Transverse colon (tissue), 4 donors: ENCODE measurements at regions not wholly inside any gene's neighbourhood (a gene's known extent, or its start where the extent isn't known, plus 50 kb on each side); places are given as distances from the start of the nearest gene placed in this dataset.

ENCODE experiments used
- DNase-seq: peaks from one replicate; pipeline ENCODE4 v3.0.0-alpha.2; 2019
- H3K27ac ChIP-seq, 4 donors: fragments of 200-600 bp; sonication (generic); 2 replicates each; pipeline ENCODE4 v1.5.1; 2016 to 2018; ENCODE audit warnings: inconsistent platforms in 4 of 4
- H3K27me3 ChIP-seq: fragments of 200-600 bp; sonication (generic); 2 replicates; pipeline ENCODE4 v1.5.1; 2017; ENCODE audit warnings: inconsistent platforms
- H3K36me3 ChIP-seq, 4 donors: fragments of 200-600 bp; sonication (generic); 2 replicates each; pipeline ENCODE4 v1.5.1; 2017 to 2019; ENCODE audit warnings: inconsistent platforms in 4 of 4
- H3K4me1 ChIP-seq, 4 donors: fragments of 200-600 bp; sonication (generic); 2 replicates each; pipeline ENCODE4 v1.5.1; 2017 to 2020; ENCODE audit warnings: inconsistent platforms in 4 of 4
- H3K4me3 ChIP-seq, 4 donors: fragments of 200-600 bp; sonication (generic); 1 replicate in 1 of 4; 2 replicates in 3 of 4; pipeline versions ENCODE4 v1.5.1 to v1.6.1; 2017 to 2019; ENCODE audit warnings: inconsistent platforms in 4 of 4
- H3K9me3 ChIP-seq, 2 donors: fragments of 200-600 bp; sonication (generic); 2 replicates each; pipeline ENCODE4 v1.5.1; 2017 to 2019; ENCODE audit warnings: inconsistent platforms in 2 of 2
- EP300 ChIP-seq: sonication (generic); formaldehyde crosslinking; IDR thresholded peaks from one replicate; pipeline ENCODE4 v1.6.1; 2017; ENCODE audit warnings: antibody characterized with exemption, low read depth
- POLR2A ChIP-seq: fragments of 450-650 bp; IDR thresholded peaks from one replicate; pipeline ENCODE4 v1.6.1; 2016; ENCODE audit warnings: antibody characterized with exemption, mild to moderate bottlenecking, moderate library complexity
- POLR2AphosphoS5 ChIP-seq, 3 donors: sonication (generic); formaldehyde crosslinking; IDR thresholded peaks; one replicate each; pipeline ENCODE4 v1.6.1; 2016; ENCODE audit warnings: antibody characterized with exemption in 3 of 3
- WGBS, 2 donors: methylation state at CpG; one replicate each; pipeline ENCODE4 v1.1.5; 2018; ENCODE audit warnings: low coverage in 1 of 2; 5-methylcytosine and 5-hydroxymethylcytosine counted together
- in situ Hi-C, 4 donors: fragments of 200-750 bp; cut with MboI; loops; one replicate each; pipeline versions ENCODE4 v1.15.0 to v1.15.1; 2017; ENCODE audit warnings: low sequenced_read_pairs in 3 of 4, low pct_ligation_motif_present in 1 of 4, low pct_unique_long_range_greater_than_20kb in 1 of 4
- intact Hi-C: fragments of 100-400 bp; cut with DNase I; formaldehyde crosslinking; loops from one replicate; pipeline ENCODE4 v1.15.1; 2023; ENCODE audit warnings: low total_unique reads
- TF ChIP-seq, protein P1 (sequence below), 5 experiments: fragments of 200-600 bp in 3 of 5; fragments of 450-650 bp in 2 of 5; sonication (generic) in 3 of 5; IDR thresholded peaks; 1 replicate in 2 of 5; 2 replicates in 3 of 5; pipeline ENCODE4 v1.5.1; 2016 to 2017; ENCODE audit warnings: antibody characterized with exemption in 5 of 5, inconsistent platforms in 3 of 5, mild to moderate bottlenecking in 2 of 5, moderate library complexity in 1 of 5

DNA sequence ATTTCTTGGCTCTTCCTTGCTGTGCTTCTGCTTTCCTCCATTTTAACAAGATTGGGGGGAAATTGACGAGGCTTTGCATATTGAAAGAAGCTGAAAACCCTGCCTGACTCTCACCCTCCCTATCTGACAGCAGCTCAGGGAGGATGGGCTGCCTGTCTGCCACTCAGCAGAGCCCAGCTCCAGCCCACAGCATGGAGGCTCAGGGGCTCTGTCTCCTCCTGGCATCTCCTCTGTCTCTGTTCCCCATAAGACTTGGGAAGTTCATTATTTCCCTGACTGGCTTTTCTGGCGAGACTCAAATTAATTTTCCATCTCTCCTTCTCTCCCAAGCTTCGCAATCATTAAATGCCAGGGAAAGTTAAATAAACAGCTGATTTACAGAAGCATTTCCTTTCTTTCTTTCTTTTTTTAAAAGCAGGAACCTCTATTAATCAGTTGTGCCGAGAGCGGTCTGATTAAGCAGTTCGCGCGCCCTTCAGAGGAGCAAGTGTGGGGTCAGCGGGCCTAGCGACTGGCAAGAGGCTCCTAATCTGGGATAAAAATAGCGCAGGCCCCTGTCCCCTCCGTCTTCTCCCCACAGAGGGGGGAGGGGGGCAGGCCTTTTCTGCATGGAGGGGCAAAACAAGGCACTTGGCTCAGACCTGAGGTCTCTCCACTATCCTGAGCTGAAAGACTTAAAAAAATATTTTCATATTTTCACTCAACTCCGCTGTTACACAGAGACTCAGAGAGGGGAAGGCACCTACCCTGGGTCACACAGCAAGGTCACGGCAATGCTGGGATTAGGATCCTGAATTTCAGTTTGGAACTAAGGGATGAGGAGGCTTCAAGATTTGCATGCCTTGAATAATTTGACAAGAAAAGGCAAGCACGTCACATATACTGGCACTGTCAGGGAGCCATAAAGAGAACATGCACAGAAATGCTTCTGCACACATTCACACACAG, 170.4 kb downstream of the ACTL8 start:
- peaks cover 29% of the 10 kb centered on the region for H3K27me3 ChIP-seq
- intact Hi-C loops: loop anchor here (1.0 kb wide), 1 partner anchor 33 kb away; no protein-coding TSS in a partner anchor

DNA sequence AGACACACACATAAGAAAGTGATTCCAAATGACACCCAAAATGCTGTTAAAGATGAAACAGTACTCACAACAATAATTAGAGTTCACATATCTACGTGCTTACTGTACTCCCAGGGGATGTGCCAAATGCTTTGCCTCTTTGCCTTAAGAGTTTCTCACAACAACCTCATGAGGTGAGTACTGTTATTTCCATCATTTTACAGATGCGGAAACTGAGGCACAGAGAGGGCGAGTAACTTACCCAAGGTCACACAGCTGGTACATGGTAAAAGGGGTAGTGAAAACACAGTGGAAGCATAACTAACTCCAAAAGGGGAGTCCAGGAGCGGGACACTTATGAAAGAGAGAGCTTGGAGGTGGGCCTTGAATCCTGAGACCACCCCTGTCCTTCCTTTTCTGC, 171.8 kb downstream of the ACTL8 start:
- Histone ChIP-seq H3K36me3 (no peaks in the 10 kb centered on the region), H3K4me3 (no peak overlapping the region), H3K27me3 (peaks cover 29% of the 10 kb centered on the region), H3K4me1 (no peaks in the 10 kb centered on the region), H3K27ac (no peak overlapping the region), H3K9me3 (no peaks in the 10 kb centered on the region)
- in situ Hi-C loops: no loop called here
- intact Hi-C loops: loop anchor here (1.0 kb wide), 1 partner anchor 31 kb away; no protein-coding TSS in a partner anchor
- 67 to 88% methylated on average over 1 to 4 of the region's 4 CpGs for WGBS, 2 donors
- TF ChIP-seq POLR2AphosphoS5 (IDR thresholded peaks at IDR 0.05): no peak
- TF ChIP-seq EP300: no peak
- no peak for TF ChIP-seq POLR2A
- TF ChIP-seq, protein P1, sequence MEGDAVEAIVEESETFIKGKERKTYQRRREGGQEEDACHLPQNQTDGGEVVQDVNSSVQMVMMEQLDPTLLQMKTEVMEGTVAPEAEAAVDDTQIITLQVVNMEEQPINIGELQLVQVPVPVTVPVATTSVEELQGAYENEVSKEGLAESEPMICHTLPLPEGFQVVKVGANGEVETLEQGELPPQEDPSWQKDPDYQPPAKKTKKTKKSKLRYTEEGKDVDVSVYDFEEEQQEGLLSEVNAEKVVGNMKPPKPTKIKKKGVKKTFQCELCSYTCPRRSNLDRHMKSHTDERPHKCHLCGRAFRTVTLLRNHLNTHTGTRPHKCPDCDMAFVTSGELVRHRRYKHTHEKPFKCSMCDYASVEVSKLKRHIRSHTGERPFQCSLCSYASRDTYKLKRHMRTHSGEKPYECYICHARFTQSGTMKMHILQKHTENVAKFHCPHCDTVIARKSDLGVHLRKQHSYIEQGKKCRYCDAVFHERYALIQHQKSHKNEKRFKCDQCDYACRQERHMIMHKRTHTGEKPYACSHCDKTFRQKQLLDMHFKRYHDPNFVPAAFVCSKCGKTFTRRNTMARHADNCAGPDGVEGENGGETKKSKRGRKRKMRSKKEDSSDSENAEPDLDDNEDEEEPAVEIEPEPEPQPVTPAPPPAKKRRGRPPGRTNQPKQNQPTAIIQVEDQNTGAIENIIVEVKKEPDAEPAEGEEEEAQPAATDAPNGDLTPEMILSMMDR (IDR thresholded peaks at IDR 0.05): no peak
- DNase-seq: no peak

More for the DNA sequence above, 170.4 kb downstream of the ACTL8 start:
- Histone ChIP-seq H3K4me3 (no peak overlapping the region), H3K9me3 (no peaks in the 10 kb centered on the region), H3K27ac (no peak overlapping the region), H3K36me3 (no peaks in the 10 kb centered on the region), H3K4me1 (no peaks in the 10 kb centered on the region)
- in situ Hi-C loops: no loop called here
- WGBS, 2 donors: 59% methylated on average over 10 to 15 of the region's 15 CpGs
- TF ChIP-seq POLR2A (no peak), EP300 (no peak), POLR2AphosphoS5 (IDR thresholded peaks at IDR 0.05) (no peak)
- TF ChIP-seq, protein P1 (IDR thresholded peaks at IDR 0.05): no peak
- DNase-seq: no peak

DNA sequence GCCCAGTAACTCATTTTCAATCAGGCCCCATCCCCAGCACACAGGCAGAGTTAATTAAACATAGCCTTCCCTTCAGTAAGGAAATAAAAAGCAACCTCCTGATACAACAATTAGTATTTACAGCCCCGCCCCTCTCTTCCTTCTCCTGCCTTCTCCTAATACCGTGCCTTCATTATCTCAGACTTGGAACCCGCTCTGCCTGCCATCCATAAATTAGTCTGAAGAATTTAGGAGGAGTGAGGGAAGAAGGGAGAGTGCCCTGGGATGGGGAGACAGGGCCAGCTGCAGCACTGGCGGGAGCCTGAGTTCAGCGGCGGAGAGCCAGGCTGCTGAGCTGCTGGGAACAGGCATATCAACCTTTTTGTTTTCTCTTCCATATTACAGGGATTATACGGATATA, 172.8 kb downstream of the ACTL8 start:
- peaks cover 29% of the 10 kb centered on the region for H3K27me3 ChIP-seq
- intact Hi-C loops: no loop called here
- 33 to 61% methylated on average over 1 to 7 of the region's 7 CpGs for WGBS, 2 donors

DNA sequence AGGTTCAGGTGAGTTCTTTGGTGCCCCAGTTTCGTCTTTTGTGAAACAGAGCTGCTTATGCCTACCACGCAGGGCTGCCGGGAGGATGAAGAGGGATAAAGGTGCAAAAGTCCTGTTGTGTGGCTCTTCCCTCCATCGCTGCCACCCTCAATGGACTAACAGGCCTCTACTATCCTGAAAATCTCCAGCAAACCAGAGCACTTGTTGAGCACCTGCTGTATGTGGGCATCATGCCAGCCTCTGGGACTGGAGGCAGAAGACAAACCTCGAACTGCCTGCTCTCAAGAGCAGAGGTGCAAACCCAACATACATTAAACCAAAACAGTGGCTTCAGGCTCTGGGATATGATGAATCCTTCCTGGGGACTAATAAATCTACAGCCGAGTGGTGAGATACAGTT, 174.1 kb downstream of the ACTL8 start:
- 69 to 70% methylated on average over 2 to 6 of the region's 6 CpGs for WGBS, 2 donors
- intact Hi-C loops (no loop called here), in situ Hi-C loops (no loop called here)
- no peak for TF ChIP-seq POLR2A
- no peak for TF ChIP-seq POLR2AphosphoS5 (IDR thresholded peaks at IDR 0.05)
- TF ChIP-seq EP300: no peak
- TF ChIP-seq, protein P1 (IDR thresholded peaks at IDR 0.05): no peak
- Histone ChIP-seq H3K36me3 (no peaks in the 10 kb centered on the region), H3K4me3 (no peak overlapping the region), H3K4me1 (peaks cover 0 to 6% (median 0%) of the 10 kb centered on the region in 4 donors), H3K9me3 (no peaks in the 10 kb centered on the region), H3K27ac (no peak overlapping the region), H3K27me3 (peaks cover 19% of the 10 kb centered on the region)
- DNase-seq: no peak

More for the DNA sequence above, 172.8 kb downstream of the ACTL8 start:
- TF ChIP-seq POLR2A (no peak), POLR2AphosphoS5 (IDR thresholded peaks at IDR 0.05) (no peak), EP300 (no peak)
- TF ChIP-seq, protein P1 (IDR thresholded peaks at IDR 0.05): no peak
- H3K4me1 ChIP-seq: no peaks in the 10 kb centered on the region
- no peaks in the 10 kb centered on the region for H3K9me3 ChIP-seq
- in situ Hi-C loops: no loop called here
- H3K27ac ChIP-seq: no peak overlapping the region
- no peaks in the 10 kb centered on the region for H3K36me3 ChIP-seq
- no peak for DNase-seq
- no peak overlapping the region for H3K4me3 ChIP-seq
